T-cell (primary cell): ENCODE measurements at regions not wholly inside any gene's neighbourhood (a gene's known extent, or its start where the extent isn't known, plus 50 kb on each side); places are given as distances from the start of the nearest gene placed in this dataset.

Source experiments
- ATAC-seq, 4 experiments: fragments of 200-7000 bp in 3 of 4; fragments of 150-1000 bp in 1 of 4; cut with Tn5 transposase; replicated peaks in 1 of 4; 1 replicate in 3 of 4; 2 replicates in 1 of 4; pipeline ENCODE4 v1.10.0; 2021; ENCODE audit warnings: moderate library complexity in 3 of 4, mild to moderate bottlenecking in 2 of 4, moderate number of reproducible peaks in 1 of 4
- CTCF ChIA-PET, 2 donors: fragments of 300-600 bp; sonication (Branson Sonifier 250); formaldehyde crosslinking; loops; one replicate each; lab custom pipeline; 2022; ENCODE audit warnings: antibody characterized with exemption in 2 of 2; lab: Charles Lee
- POLR2A ChIA-PET, 2 donors: fragments of 300-600 bp; sonication (Branson Sonifier 250); formaldehyde crosslinking; loops; one replicate each; lab custom pipeline; 2022; ENCODE audit warnings: antibody characterized with exemption in 2 of 2; lab: Charles Lee
- DNase-seq, 35 experiments: peaks; one replicate each; pipeline versions ENCODE4 v3.0.0 to v3.0.0-alpha.2; 2013 to 2023
- H3K27ac ChIP-seq: one replicate; pipeline ENCODE4 v1.5.1; 2013; ENCODE audit warnings: low read length
- H3K27me3 ChIP-seq, 2 experiments: replicated peaks in 1 of 2; 1 replicate in 1 of 2; 2 replicates in 1 of 2; pipeline versions ENCODE4 v1.6.1 to v1.7.0; 2013; ENCODE audit warnings: low read length in 1 of 2, mixed read lengths in 1 of 2; ENCODE audit not compliant: control insufficient read depth in 2 of 2, insufficient read depth in 2 of 2; ENCODE audit errors: extremely low read depth in 1 of 2
- H3K36me3 ChIP-seq, 2 donors: 1 replicate in 1 of 2; 2 replicates in 1 of 2; pipeline versions ENCODE4 v1.6.1 to v1.7.0; 2013; ENCODE audit warnings: low read length in 1 of 2; ENCODE audit not compliant: control insufficient read depth in 2 of 2, insufficient read depth in 1 of 2; ENCODE audit errors: extremely low read depth in 1 of 2
- H3K4me1 ChIP-seq, 2 experiments: 1 replicate in 1 of 2; 2 replicates in 1 of 2; pipeline versions ENCODE4 v1.6.1 to v1.7.0; 2013; ENCODE audit warnings: low read length in 2 of 2, mixed read lengths in 1 of 2; ENCODE audit not compliant: insufficient read depth in 2 of 2, control insufficient read depth in 1 of 2; ENCODE audit errors: extremely low read depth in 1 of 2
- H3K4me3 ChIP-seq, 2 donors: 1 replicate in 1 of 2; 2 replicates in 1 of 2; pipeline versions ENCODE4 v1.5.1 to v1.7.0; 2013; ENCODE audit warnings: mild to moderate bottlenecking in 2 of 2, low read length in 1 of 2, moderate library complexity in 1 of 2; ENCODE audit not compliant: control insufficient read depth in 1 of 2; ENCODE audit errors: extremely low read depth in 1 of 2
- H3K9me3 ChIP-seq: 2 replicates; pipeline ENCODE4 v1.7.0; 2013
- H3K27ac Mint-ChIP-seq, 2 donors: one replicate each; pipeline ENCODE4 v1.8.0; 2020 to 2021; ENCODE audit warnings: mild to moderate bottlenecking in 2 of 2, mixed read lengths in 2 of 2
- H3K27me3 Mint-ChIP-seq, 2 donors: one replicate each; pipeline ENCODE4 v1.8.0; 2021 to 2022; ENCODE audit warnings: mixed read lengths in 2 of 2
- H3K36me3 Mint-ChIP-seq: one replicate; pipeline ENCODE4 v1.8.0; 2021; ENCODE audit warnings: mixed read lengths
- H3K4me1 Mint-ChIP-seq, 3 donors: one replicate each; pipeline ENCODE4 v1.8.0; 2020 to 2022; ENCODE audit warnings: mixed read lengths in 3 of 3, mild to moderate bottlenecking in 1 of 3
- H3K4me3 Mint-ChIP-seq, 3 donors: one replicate each; pipeline ENCODE4 v1.8.0; 2020 to 2022; ENCODE audit warnings: mild to moderate bottlenecking in 3 of 3, mixed read lengths in 3 of 3, moderate library complexity in 3 of 3
- H3K9me3 Mint-ChIP-seq, 3 donors: one replicate each; pipeline ENCODE4 v1.8.0; 2020 to 2022; ENCODE audit warnings: mixed read lengths in 3 of 3
- WGBS: methylation state at CpG from one replicate; pipeline ENCODE4 v1.1.5; 2013; ENCODE audit warnings: missing lambda C conversion rate; ENCODE audit not compliant: insufficient coverage; 5-methylcytosine and 5-hydroxymethylcytosine counted together

DNA sequence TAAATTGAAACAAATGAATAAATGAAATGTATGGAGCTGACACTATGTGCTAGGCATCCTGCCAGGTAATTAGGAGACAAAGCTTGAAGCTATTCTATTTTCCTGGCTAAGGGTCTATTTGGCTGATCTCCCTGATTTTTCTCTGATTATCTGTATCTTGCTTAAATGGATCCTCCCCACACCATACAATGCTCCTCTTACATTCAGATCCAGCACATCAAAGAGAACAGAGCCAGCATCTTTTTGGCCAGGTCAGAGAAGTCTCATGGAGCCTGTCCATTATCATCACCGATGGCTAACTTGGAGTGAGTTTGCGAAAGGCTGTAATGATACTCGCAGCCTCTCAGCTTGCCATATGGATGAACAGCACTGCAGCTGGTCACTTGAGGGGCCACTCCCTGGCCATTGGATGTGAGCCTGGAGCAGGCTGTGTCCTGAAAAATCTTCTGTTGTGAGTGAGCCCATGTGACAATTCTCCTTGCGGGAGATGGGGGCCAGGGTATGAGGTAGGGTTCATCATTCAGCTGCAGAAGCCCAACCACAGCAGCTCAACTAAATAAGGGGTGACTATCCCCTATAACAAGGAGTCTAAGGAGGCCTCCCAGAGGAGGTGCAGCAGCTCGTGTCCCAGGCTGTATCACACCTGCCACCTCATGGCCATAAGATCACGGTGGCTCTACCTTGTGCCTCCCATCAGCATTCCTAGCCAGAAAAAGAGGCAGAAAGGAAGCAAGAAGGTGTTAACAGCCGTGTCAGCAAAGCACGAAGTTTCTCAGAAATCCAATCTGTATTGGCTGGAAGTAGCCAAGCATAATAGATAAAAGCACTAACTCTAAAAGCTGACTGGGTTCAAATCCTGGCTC is 69.3 kb upstream of the ST8SIA2 start:
- H3K27ac Mint-ChIP-seq = no peak overlapping the region
- no peaks in the 10 kb centered on the region for H3K36me3 Mint-ChIP-seq
- Histone ChIP-seq H3K36me3 (no peaks in the 10 kb centered on the region), H3K27me3 (peaks cover 0 to 11% of the 10 kb centered on the region in 2 experiments), H3K9me3 (no peaks in the 10 kb centered on the region), H3K4me3 (no peak overlapping the region), H3K27ac (no peak overlapping the region), H3K4me1 (no peaks in the 10 kb centered on the region)
- POLR2A ChIA-PET = no interaction called here
- no peaks in the 10 kb centered on the region for H3K4me1 Mint-ChIP-seq
- ATAC-seq = no peak
- WGBS = 82% methylated on average over 5 of the region's 8 CpGs
- no peak overlapping the region for H3K4me3 Mint-ChIP-seq
- CTCF ChIA-PET = no interaction called here
- H3K9me3 Mint-ChIP-seq = no peaks in the 10 kb centered on the region
- peaks cover 11 to 16% of the 10 kb centered on the region in 2 donors for H3K27me3 Mint-ChIP-seq
- DNase-seq = no peak

DNA sequence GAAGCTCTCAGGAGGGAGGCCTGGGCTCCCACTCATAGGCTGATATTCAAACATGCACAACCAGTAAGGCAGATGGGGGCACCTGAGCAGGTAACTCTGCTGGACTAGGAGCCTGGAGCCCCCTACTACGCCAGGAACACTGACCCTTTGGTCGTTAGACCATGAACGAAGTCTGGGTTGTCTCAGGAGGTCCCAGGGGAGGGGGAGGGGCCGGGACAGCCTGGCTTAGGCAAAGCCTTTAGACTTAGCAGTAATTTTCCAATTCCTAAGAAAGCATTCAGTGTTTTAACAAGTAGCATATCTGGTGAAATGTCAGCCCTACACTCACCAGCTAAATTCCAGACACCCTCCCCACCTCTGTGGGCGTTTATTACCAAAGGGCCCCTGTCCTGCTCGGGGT is 67.4 kb upstream of the ST8SIA2 start:
- no peaks in the 10 kb centered on the region for H3K36me3 Mint-ChIP-seq

DNA sequence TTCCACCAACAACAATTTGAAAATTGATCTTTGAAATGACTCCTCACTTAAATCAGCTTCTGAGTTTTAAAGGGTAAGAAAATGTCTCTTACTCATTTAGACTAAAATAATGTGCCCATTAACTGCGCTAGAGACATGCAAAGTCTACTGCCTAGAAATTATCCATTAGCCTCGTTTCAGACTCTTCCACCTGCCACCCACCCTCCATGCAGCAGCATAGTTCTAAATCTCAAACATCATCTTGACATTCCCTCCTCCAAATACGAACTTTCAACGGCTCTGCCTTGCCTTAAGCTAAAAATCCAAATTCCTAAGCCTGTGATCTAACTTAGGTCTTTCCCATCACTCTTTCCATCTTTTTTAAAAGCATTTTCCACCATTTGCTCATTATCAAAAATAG is 66.6 kb upstream of the ST8SIA2 start:
- Histone ChIP-seq H3K27ac (no peak overlapping the region), H3K4me3 (no peak overlapping the region), H3K4me1 (no peaks in the 10 kb centered on the region), H3K9me3 (no peaks in the 10 kb centered on the region), H3K36me3 (no peaks in the 10 kb centered on the region), H3K27me3 (peaks cover 0 to 14% of the 10 kb centered on the region in 2 experiments)
- H3K36me3 Mint-ChIP-seq = no peaks in the 10 kb centered on the region
- H3K27me3 Mint-ChIP-seq = peaks cover 11% of the 10 kb centered on the region in 2 donors
- DNase-seq = no peak
- 69% methylated on average over 4 of the region's 4 CpGs for WGBS
- no peak overlapping the region for H3K4me3 Mint-ChIP-seq
- no peak overlapping the region for H3K27ac Mint-ChIP-seq
- peaks cover 0 to under 1% (median 0%) of the 10 kb centered on the region in 3 donors for H3K9me3 Mint-ChIP-seq
- H3K4me1 Mint-ChIP-seq = no peaks in the 10 kb centered on the region
- ATAC-seq = no peak
- ChIA-PET POLR2A (no interaction called here), CTCF (no interaction called here)

More for the DNA sequence above, 67.4 kb upstream of the ST8SIA2 start:
- CTCF ChIA-PET = no interaction called here
- Histone ChIP-seq H3K27ac (no peak overlapping the region), H3K4me3 (no peak overlapping the region), H3K36me3 (no peaks in the 10 kb centered on the region), H3K9me3 (no peaks in the 10 kb centered on the region), H3K27me3 (peaks cover 0 to 14% of the 10 kb centered on the region in 2 experiments), H3K4me1 (no peaks in the 10 kb centered on the region)
- ATAC-seq (no peak), DNase-seq (no peak)
- 55% methylated on average over 2 of the region's 6 CpGs for WGBS
- POLR2A ChIA-PET = no interaction called here
- Mint-ChIP-seq H3K4me3 (no peak overlapping the region), H3K27ac (no peak overlapping the region), H3K9me3 (no peaks in the 10 kb centered on the region), H3K4me1 (no peaks in the 10 kb centered on the region), H3K27me3 (peaks cover 11 to 12% of the 10 kb centered on the region in 2 donors)

DNA sequence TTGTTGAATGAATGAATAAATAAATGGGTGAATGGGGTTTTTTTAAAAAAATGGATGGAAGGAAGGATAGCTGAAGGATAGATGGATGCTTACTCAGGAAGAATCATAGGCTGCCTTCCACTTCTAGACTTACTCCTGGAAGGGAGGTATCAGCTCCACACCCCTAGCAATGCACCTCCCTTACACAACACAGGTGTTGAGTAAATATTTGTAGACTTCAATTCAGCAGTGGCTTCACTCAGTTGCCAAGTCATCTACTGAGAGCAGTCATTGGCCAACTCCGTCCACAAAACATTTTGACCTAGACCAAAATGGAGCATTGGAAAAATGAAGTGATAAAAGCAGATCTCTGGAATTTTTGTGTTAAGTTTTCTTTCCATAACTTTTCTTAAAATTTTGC is 65.5 kb upstream of the ST8SIA2 start:
- H3K4me1 Mint-ChIP-seq = no peaks in the 10 kb centered on the region
- peaks cover 7 to 12% of the 10 kb centered on the region in 2 donors for H3K27me3 Mint-ChIP-seq
- no peak overlapping the region for H3K4me3 Mint-ChIP-seq
- ATAC-seq (no peak), DNase-seq (no peak)
- Histone ChIP-seq H3K9me3 (no peaks in the 10 kb centered on the region), H3K27me3 (peaks cover 0 to 14% of the 10 kb centered on the region in 2 experiments), H3K27ac (no peak overlapping the region), H3K36me3 (no peaks in the 10 kb centered on the region), H3K4me3 (no peak overlapping the region), H3K4me1 (no peaks in the 10 kb centered on the region)
- no peak overlapping the region for H3K27ac Mint-ChIP-seq
- POLR2A ChIA-PET = no interaction called here
- CTCF ChIA-PET = no interaction called here
- peaks cover 0 to 5% (median 5%) of the 10 kb centered on the region in 3 donors for H3K9me3 Mint-ChIP-seq
- no CpG with 5 or more reads among the region's 1 CpG for WGBS
- no peaks in the 10 kb centered on the region for H3K36me3 Mint-ChIP-seq

GRCh38 chr15:92332125-92332899 is 61.4 kb upstream of the ST8SIA2 start:
- ChIA-PET CTCF (no interaction called here), POLR2A (no interaction called here)
- no peak overlapping the region for H3K4me3 ChIP-seq
- H3K9me3 Mint-ChIP-seq = peaks cover 0 to 5% (median 5%) of the 10 kb centered on the region in 3 donors
- no peak overlapping the region for H3K27ac Mint-ChIP-seq
- 100% methylated on average over 1 of the region's 6 CpGs for WGBS
- H3K4me3 Mint-ChIP-seq = no peak overlapping the region
- peaks cover 0 to 12% of the 10 kb centered on the region in 2 experiments for H3K27me3 ChIP-seq
- H3K9me3 ChIP-seq = no peaks in the 10 kb centered on the region
- DNase-seq = no peak
- no peak for ATAC-seq
- H3K4me1 ChIP-seq = no peaks in the 10 kb centered on the region
- H3K36me3 Mint-ChIP-seq = no peaks in the 10 kb centered on the region
- H3K27me3 Mint-ChIP-seq = peaks cover 13 to 26% of the 10 kb centered on the region in 2 donors
- H3K27ac ChIP-seq = no peak overlapping the region
- H3K4me1 Mint-ChIP-seq = no peaks in the 10 kb centered on the region
- no peaks in the 10 kb centered on the region for H3K36me3 ChIP-seq

GRCh38 chr15:92333709-92334108 is 60.0 kb upstream of the ST8SIA2 start:
- no peaks in the 10 kb centered on the region for H3K36me3 ChIP-seq
- ChIA-PET POLR2A (no interaction called here), CTCF (no interaction called here)
- no peaks in the 10 kb centered on the region for H3K4me1 Mint-ChIP-seq
- DNase-seq = no peak
- peaks cover 0 to 5% (median 5%) of the 10 kb centered on the region in 3 donors for H3K9me3 Mint-ChIP-seq
- no peak overlapping the region for H3K27ac ChIP-seq
- ATAC-seq = no peak
- H3K36me3 Mint-ChIP-seq = no peaks in the 10 kb centered on the region
- no peak overlapping the region for H3K4me3 Mint-ChIP-seq
- WGBS = no CpG with 5 or more reads among the region's 2 CpGs
- H3K27me3 ChIP-seq = peaks cover 0 to 12% of the 10 kb centered on the region in 2 experiments
- H3K27me3 Mint-ChIP-seq = peaks cover 15 to 27% of the 10 kb centered on the region in 2 donors
- no peak overlapping the region for H3K27ac Mint-ChIP-seq
- H3K4me1 ChIP-seq = no peaks in the 10 kb centered on the region
- no peaks in the 10 kb centered on the region for H3K9me3 ChIP-seq
- H3K4me3 ChIP-seq = no peak overlapping the region
